SK-N-SH (cell line): ENCODE measurements at regions not wholly inside any gene's neighbourhood (a gene's known extent, or its start where the extent isn't known, plus 50 kb on each side); places are given as distances from the start of the nearest gene placed in this dataset.

Experiments used
- CTCF ChIA-PET: fragments of 300-600, 350-600 bp; formaldehyde crosslinking; extraction: SDS; loops from one replicate; lab custom pipeline; 2021; lab: Yijun Ruan, JAX
- POLR2A ChIA-PET: fragments of 350-600 bp; sonication (Branson Sonifier 250); formaldehyde crosslinking; extraction: SDS; loops from one replicate; lab custom pipeline; 2020; ENCODE audit warnings: antibody characterized with exemption, inconsistent platforms; lab: Yijun Ruan, JAX
- DNase-seq: peaks from one replicate; pipeline ENCODE4 v3.0.0; 2012
- H2AFZ ChIP-seq: fragments of 200-600 bp; sonication (generic); 2 replicates; pipeline ENCODE4 v1.8.1; 2016; ENCODE audit warnings: antibody characterized with exemption, mild to moderate bottlenecking, low read depth
- H3F3A ChIP-seq: fragments of 200-600 bp; sonication (generic); replicated peaks from 2 replicates; pipeline ENCODE3; 2016; ENCODE audit warnings: antibody characterized with exemption, mild to moderate bottlenecking; ENCODE audit not compliant: insufficient read depth
- H3K27ac ChIP-seq, 2 experiments: fragments of 200-500 bp in 1 of 2; fragments of 200-600 bp in 1 of 2; sonication (Bioruptor generic) in 1 of 2; sonication (generic), shearing (Covaris generic) in 1 of 2; 2 replicates each; pipeline versions ENCODE4 v1.5.1 to v1.6.1; 2014 to 2016; ENCODE audit warnings: low read depth in 2 of 2, inconsistent platforms in 1 of 2, low read length in 1 of 2, mild to moderate bottlenecking in 1 of 2, mixed read lengths in 1 of 2
- H3K27me3 ChIP-seq: fragments of 200-600 bp; sonication (generic), shearing (Covaris generic); 2 replicates; pipeline ENCODE4 v1.6.1; 2016; ENCODE audit warnings: mixed run types; ENCODE audit not compliant: insufficient read depth
- H3K36me3 ChIP-seq, 2 experiments: fragments of 200-500 bp in 1 of 2; fragments of 200-600 bp in 1 of 2; sonication (Bioruptor generic) in 1 of 2; sonication (generic) in 1 of 2; replicated peaks in 1 of 2; 2 replicates each; pipeline versions ENCODE3 to v1.5.1; 2014 to 2016; ENCODE audit warnings: low read length in 1 of 2, mild to moderate bottlenecking in 1 of 2; ENCODE audit not compliant: insufficient read depth in 2 of 2, control insufficient read depth in 1 of 2
- H3K4me1 ChIP-seq, 2 experiments: fragments of 200-500 bp in 1 of 2; fragments of 200-600 bp in 1 of 2; sonication (Bioruptor generic) in 1 of 2; sonication (generic), shearing (Covaris generic) in 1 of 2; 2 replicates each; pipeline versions ENCODE4 v1.5.1 to v1.6.1; 2014 to 2016; ENCODE audit warnings: low read depth in 1 of 2, low read length in 1 of 2, mixed run types in 1 of 2; ENCODE audit not compliant: insufficient read depth in 2 of 2, control insufficient read depth in 1 of 2
- H3K4me2 ChIP-seq: fragments of 200-600 bp; sonication (generic), shearing (Covaris generic); 2 replicates; pipeline ENCODE4 v1.6.1; 2017; ENCODE audit warnings: mixed run types
- H3K4me3 ChIP-seq, 2 experiments: fragments of 200-500 bp in 1 of 2; fragments of 200-600 bp in 1 of 2; sonication (Bioruptor generic) in 1 of 2; sonication (generic), shearing (Covaris generic) in 1 of 2; 2 replicates each; pipeline versions ENCODE4 v1.5.1 to v1.8.1; 2014 to 2016; ENCODE audit warnings: low read depth in 2 of 2, inconsistent platforms in 1 of 2, low read length in 1 of 2, mild to moderate bottlenecking in 1 of 2, mixed read lengths in 1 of 2, moderate library complexity in 1 of 2
- H3K79me2 ChIP-seq: fragments of 200-600 bp; sonication (generic); 2 replicates; pipeline ENCODE4 v1.8.1; 2017; ENCODE audit warnings: mild to moderate bottlenecking; ENCODE audit not compliant: insufficient read depth
- H3K9ac ChIP-seq: fragments of 200-600 bp; sonication (generic); 2 replicates; pipeline ENCODE4 v1.6.1; 2017; ENCODE audit warnings: mixed run types
- H3K9me2 ChIP-seq: fragments of 200-600 bp; sonication (generic); 2 replicates; pipeline ENCODE4 v1.6.1; 2017; ENCODE audit warnings: mixed run types
- H3K9me3 ChIP-seq: fragments of 200-600 bp; sonication (generic); 2 replicates; pipeline ENCODE4 v1.6.1; 2017; ENCODE audit warnings: mixed run types, mild to moderate bottlenecking, moderate library complexity
- H4K20me1 ChIP-seq: fragments of 200-600 bp; sonication (generic); 2 replicates; pipeline ENCODE4 v1.6.1; 2017; ENCODE audit warnings: mild to moderate bottlenecking, mixed run types; ENCODE audit not compliant: insufficient read depth
- CTCF ChIP-seq: fragments of 200-600 bp; sonication (generic); IDR thresholded peaks from 2 replicates; pipeline ENCODE4 v1.6.1; 2017; ENCODE audit warnings: antibody characterized with exemption, mild to moderate bottlenecking, moderate library complexity
- EP300 ChIP-seq, 2 experiments: IDR thresholded peaks; 2 replicates each; pipeline versions ENCODE4 v1.4.0 to v1.6.1; 2012; ENCODE audit warnings: borderline replicate concordance in 1 of 2, low read depth in 1 of 2, low read length in 1 of 2
- GABPA ChIP-seq: IDR thresholded peaks from 2 replicates; pipeline ENCODE4 v1.4.0; 2012; ENCODE audit warnings: low read depth, mild to moderate bottlenecking
- IRF3 ChIP-seq: fragments of 150-350 bp; IDR thresholded peaks from 2 replicates; pipeline ENCODE4 v1.6.1; 2016; ENCODE audit warnings: mild to moderate bottlenecking, low read depth, low read length
- MEF2A ChIP-seq: IDR thresholded peaks from 2 replicates; pipeline ENCODE4 v1.4.0; 2012; ENCODE audit warnings: low read depth, borderline replicate concordance
- MXI1 ChIP-seq: IDR thresholded peaks from 2 replicates; pipeline ENCODE4 v1.6.1; 2012; ENCODE audit warnings: mild to moderate bottlenecking, low read depth, low read length, improper control_type of control experiment
- NRF1 ChIP-seq: IDR thresholded peaks from 2 replicates; pipeline ENCODE4 v1.6.1; 2012; ENCODE audit warnings: low read depth, mild to moderate bottlenecking, low read length
- PBX3 ChIP-seq: IDR thresholded peaks from 2 replicates; pipeline ENCODE4; 2012
- SIN3A ChIP-seq: IDR thresholded peaks from 2 replicates; pipeline ENCODE4 v1.6.1; 2012; ENCODE audit warnings: low read depth, mild to moderate bottlenecking, low read length, moderate library complexity, borderline replicate concordance
- ZBTB33 ChIP-seq: IDR thresholded peaks from 2 replicates; pipeline ENCODE4 v1.4.0; 2012; ENCODE audit warnings: low read depth, borderline replicate concordance
- WGBS: methylation state at CpG from one replicate; pipeline ENCODE4 v1.1.6; 2017; ENCODE audit warnings: low lambda C conversion rate; 5-methylcytosine and 5-hydroxymethylcytosine counted together

GRCh38 chrX:145729635-145730034 lies 88.0 kb upstream of the SLITRK2 start:
- no peak for DNase-seq
- no peak overlapping the region for H2AFZ ChIP-seq
- POLR2A ChIA-PET = no interaction called here

GRCh38 chrX:145735036-145735435 lies 82.6 kb upstream of the SLITRK2 start:
- no peak overlapping the region for H3K4me3 ChIP-seq
- no peak overlapping the region for H3K4me2 ChIP-seq
- no peak overlapping the region for H3K9ac ChIP-seq
- POLR2A ChIA-PET = no interaction called here
- H4K20me1 ChIP-seq = no peaks in the 10 kb centered on the region
- H3K27ac ChIP-seq = no peak overlapping the region
- H3K79me2 ChIP-seq = no peaks in the 10 kb centered on the region
- no peaks in the 10 kb centered on the region for H3F3A ChIP-seq
- no peak for DNase-seq
- no peaks in the 10 kb centered on the region for H3K9me3 ChIP-seq
- CTCF ChIA-PET = no interaction called here
- H2AFZ ChIP-seq = no peak overlapping the region
- TF ChIP-seq NRF1 = no peak
- no peak for TF ChIP-seq PBX3
- TF ChIP-seq CTCF = no peak
- TF ChIP-seq EP300 (IDR thresholded peaks at IDR 0.05; ENCODE audit: borderline replicate concordance in 1 of 2, low read depth in 1 of 2, low read length in 1 of 2) = no peak
- TF ChIP-seq, all 33 proteins: peak for 0
- Histone ChIP-seq H3K4me1 (no peaks in the 10 kb centered on the region), H3K27me3 (no peaks in the 10 kb centered on the region), H3K36me3 (no peaks in the 10 kb centered on the region), H3K9me2 (no peaks in the 10 kb centered on the region)
- 3% methylated on average over 1 of the region's 1 CpG for WGBS

More at GRCh38 chrX:145729635-145730034, 88.0 kb upstream of the SLITRK2 start:
- Histone ChIP-seq H3K4me1 (no peaks in the 10 kb centered on the region), H3K9me3 (no peaks in the 10 kb centered on the region), H3K27ac (no peak overlapping the region), H3K4me3 (no peak overlapping the region), H3F3A (no peaks in the 10 kb centered on the region), H3K9ac (no peak overlapping the region), H4K20me1 (no peaks in the 10 kb centered on the region), H3K4me2 (no peak overlapping the region), H3K27me3 (no peaks in the 10 kb centered on the region), H3K79me2 (no peaks in the 10 kb centered on the region), H3K36me3 (no peaks in the 10 kb centered on the region), H3K9me2 (no peaks in the 10 kb centered on the region)
- CTCF ChIA-PET = no interaction called here
- TF ChIP-seq ZBTB33 (no peak), MEF2A (no peak), MXI1 (no peak), SIN3A (no peak), GABPA (no peak), IRF3 (no peak)
- 2% methylated on average over 6 of the region's 6 CpGs for WGBS
